ENCODE measurements at regions not wholly inside any gene's neighbourhood (a gene's known extent, or its start where the extent isn't known, plus 50 kb on each side); places are given as distances from the start of the nearest gene placed in this dataset.
A peak's percentile ranks its signal among the peaks of the same experiment; 100 is the strongest.
"Not testable (repeated sequence)": the region's sequence is repeated elsewhere in the genome, so short reads cannot be mapped to it uniquely, and the experiment has no call there.

DNA sequence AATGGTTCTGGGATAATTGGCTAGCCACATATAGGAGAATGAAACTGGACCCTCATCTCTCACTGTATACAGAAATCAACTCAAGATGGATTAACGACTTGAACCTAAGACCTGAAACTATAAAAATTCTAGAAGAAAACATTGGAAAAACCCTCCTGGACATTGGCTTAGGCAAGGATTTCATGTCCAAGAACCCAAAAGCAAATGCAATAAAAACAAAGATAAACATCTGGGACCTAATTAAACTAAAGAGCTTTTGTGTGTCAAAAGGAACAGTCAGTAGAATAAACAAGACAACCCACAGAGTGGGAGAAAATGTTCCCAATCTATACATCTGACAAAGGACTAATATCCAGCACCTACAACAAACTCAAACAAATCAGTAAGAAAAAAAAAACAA lies 524.3 kb upstream of the CADM1 start:
- H4K91ac ChIP-seq (ENCODE audit: low read depth, low read length); H3K79me1 ChIP-seq (ENCODE audit: low read length); H3K27ac ChIP-seq (ENCODE audit: low read depth, low read length); H3K18ac ChIP-seq (ENCODE audit: low read length); H3K27me3 ChIP-seq (ENCODE audit: insufficient read depth, low read length); H4K12ac ChIP-seq (ENCODE audit: low read depth, low read length); H3K4me2 ChIP-seq (ENCODE audit: low read length); H2AFZ ChIP-seq (ENCODE audit: insufficient read depth, low read length, poor library complexity); H3K14ac ChIP-seq (ENCODE audit: low read length); H3K4me3 ChIP-seq (ENCODE audit: low read depth, low read length); H2AK5ac ChIP-seq (ENCODE audit: low read length); H4K8ac ChIP-seq (ENCODE audit: low read depth, low read length); H3K36me3 ChIP-seq (ENCODE audit: control insufficient read depth in 1 of 2, insufficient read depth in 2 of 2, low read length in 2 of 2); H3K4me1 ChIP-seq (ENCODE audit: control insufficient read depth in 1 of 2, insufficient read depth in 2 of 2, low read length in 2 of 2); H2BK120ac ChIP-seq (ENCODE audit: insufficient read depth, low read length, poor library complexity); H3K4ac ChIP-seq (ENCODE audit: low read depth, low read length); H3K9ac ChIP-seq (ENCODE audit: low read length); H3K9me3 ChIP-seq (ENCODE audit: insufficient read depth, low read depth, low read length); H2BK5ac ChIP-seq (ENCODE audit: low read depth, low read length, poor library complexity); H3K23ac ChIP-seq (ENCODE audit: low read length); H2BK12ac ChIP-seq (ENCODE audit: low read length); DNase-seq; H3K79me2 ChIP-seq (ENCODE audit: control insufficient read depth, insufficient read depth, low read length, poor library complexity): not testable (repeated sequence)
- WGBS (ENCODE audit: extremely low coverage, insufficient coverage, insufficient read length): no CpG with 5 or more reads among the region's 1 CpG

DNA sequence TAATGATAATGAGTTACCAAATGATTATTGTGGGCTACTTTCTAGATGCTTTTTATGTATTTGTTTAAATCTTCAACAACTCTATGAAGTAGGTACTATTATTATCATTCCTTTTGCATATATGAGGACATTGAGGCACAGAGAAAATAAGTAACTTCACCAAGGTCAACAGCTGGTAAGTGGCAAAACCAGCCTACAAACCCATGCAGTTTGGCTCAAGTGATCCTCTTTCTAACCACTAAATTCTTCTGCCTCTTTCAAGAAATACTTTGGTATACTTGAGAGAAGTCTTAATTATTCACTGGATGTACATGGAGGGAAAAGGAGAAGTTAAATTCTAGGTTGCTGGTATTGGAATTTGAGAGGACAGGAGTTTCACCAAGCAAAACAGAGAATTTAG lies 495.2 kb upstream of the CADM1 start:
- Histone ChIP-seq H2BK120ac (ENCODE audit: insufficient read depth, low read length, poor library complexity) (no peak overlapping the region), H2BK12ac (ENCODE audit: low read length) (no peak overlapping the region), H3K27ac (ENCODE audit: low read depth, low read length) (no peak overlapping the region), H3K27me3 (ENCODE audit: insufficient read depth, low read length) (no peaks in the 10 kb centered on the region), H2AK5ac (ENCODE audit: low read length) (no peak overlapping the region), H3K4me3 (ENCODE audit: low read depth, low read length) (no peak overlapping the region), H4K91ac (ENCODE audit: low read depth, low read length) (no peak overlapping the region), H3K23ac (ENCODE audit: low read length) (no peak overlapping the region), H2AFZ (ENCODE audit: insufficient read depth, low read length, poor library complexity) (no peak overlapping the region), H3K79me2 (ENCODE audit: control insufficient read depth, insufficient read depth, low read length, poor library complexity) (no peaks in the 10 kb centered on the region), H4K8ac (ENCODE audit: low read depth, low read length) (no peak overlapping the region), H2BK5ac (ENCODE audit: low read depth, low read length, poor library complexity) (no peak overlapping the region), H3K9me3 (ENCODE audit: insufficient read depth, low read depth, low read length) (no peaks in the 10 kb centered on the region), H3K9ac (ENCODE audit: low read length) (no peak overlapping the region), H3K4ac (ENCODE audit: low read depth, low read length) (no peak overlapping the region), H3K79me1 (ENCODE audit: low read length) (no peaks in the 10 kb centered on the region), H3K18ac (ENCODE audit: low read length) (no peak overlapping the region), H3K36me3 (ENCODE audit: control insufficient read depth in 1 of 2, insufficient read depth in 2 of 2, low read length in 2 of 2) (no peaks in the 10 kb centered on the region), H3K4me1 (ENCODE audit: control insufficient read depth in 1 of 2, insufficient read depth in 2 of 2, low read length in 2 of 2) (no peaks in the 10 kb centered on the region), H4K12ac (ENCODE audit: low read depth, low read length) (no peak overlapping the region), H3K4me2 (ENCODE audit: low read length) (no peak overlapping the region), H3K14ac (ENCODE audit: low read length) (no peak overlapping the region)
- DNase-seq: no peak

DNA sequence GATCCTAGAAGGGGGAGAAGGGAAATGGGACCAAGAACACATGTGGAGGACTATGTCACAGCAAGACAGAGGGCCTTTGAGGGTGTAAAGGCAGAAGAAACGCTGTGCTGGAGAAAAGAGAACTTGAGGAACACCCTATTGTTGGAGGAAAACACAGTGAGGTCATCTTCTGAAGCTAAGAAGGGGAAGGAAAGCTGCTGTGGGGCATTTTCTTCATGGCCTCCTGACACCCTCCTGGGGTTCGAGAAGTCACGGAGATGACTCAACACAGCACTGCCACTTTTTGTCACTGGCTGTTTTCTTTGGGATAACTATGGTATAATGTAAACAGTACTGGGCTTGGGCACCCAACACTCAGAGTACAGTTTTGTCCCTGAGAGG lies 492.6 kb upstream of the CADM1 start:
- Histone ChIP-seq H3K27ac (ENCODE audit: low read depth, low read length) (no peak overlapping the region), H2BK12ac (ENCODE audit: low read length) (no peak overlapping the region), H3K23ac (ENCODE audit: low read length) (no peak overlapping the region), H3K9ac (ENCODE audit: low read length) (no peak overlapping the region), H3K9me3 (ENCODE audit: insufficient read depth, low read depth, low read length) (no peaks in the 10 kb centered on the region), H4K12ac (ENCODE audit: low read depth, low read length) (no peak overlapping the region), H2AK5ac (ENCODE audit: low read length) (no peak overlapping the region), H3K4me2 (ENCODE audit: low read length) (no peak overlapping the region), H4K91ac (ENCODE audit: low read depth, low read length) (no peak overlapping the region), H3K4ac (ENCODE audit: low read depth, low read length) (no peak overlapping the region), H3K27me3 (ENCODE audit: insufficient read depth, low read length) (no peaks in the 10 kb centered on the region), H2BK5ac (ENCODE audit: low read depth, low read length, poor library complexity) (no peak overlapping the region), H4K8ac (ENCODE audit: low read depth, low read length) (no peak overlapping the region), H3K4me3 (ENCODE audit: low read depth, low read length) (no peak overlapping the region), H3K79me2 (ENCODE audit: control insufficient read depth, insufficient read depth, low read length, poor library complexity) (no peaks in the 10 kb centered on the region), H2AFZ (ENCODE audit: insufficient read depth, low read length, poor library complexity) (no peak overlapping the region), H3K36me3 (ENCODE audit: control insufficient read depth in 1 of 2, insufficient read depth in 2 of 2, low read length in 2 of 2) (no peaks in the 10 kb centered on the region), H3K14ac (ENCODE audit: low read length) (no peak overlapping the region), H3K79me1 (ENCODE audit: low read length) (no peaks in the 10 kb centered on the region), H2BK120ac (ENCODE audit: insufficient read depth, low read length, poor library complexity) (no peak overlapping the region), H3K18ac (ENCODE audit: low read length) (no peak overlapping the region), H3K4me1 (ENCODE audit: control insufficient read depth in 1 of 2, insufficient read depth in 2 of 2, low read length in 2 of 2) (no peaks in the 10 kb centered on the region)
- no CpG with 5 or more reads among the region's 3 CpGs for WGBS (ENCODE audit: extremely low coverage, insufficient coverage, insufficient read length)
- peak in 1 of 2 donors; percentile 28 for DNase-seq

DNA sequence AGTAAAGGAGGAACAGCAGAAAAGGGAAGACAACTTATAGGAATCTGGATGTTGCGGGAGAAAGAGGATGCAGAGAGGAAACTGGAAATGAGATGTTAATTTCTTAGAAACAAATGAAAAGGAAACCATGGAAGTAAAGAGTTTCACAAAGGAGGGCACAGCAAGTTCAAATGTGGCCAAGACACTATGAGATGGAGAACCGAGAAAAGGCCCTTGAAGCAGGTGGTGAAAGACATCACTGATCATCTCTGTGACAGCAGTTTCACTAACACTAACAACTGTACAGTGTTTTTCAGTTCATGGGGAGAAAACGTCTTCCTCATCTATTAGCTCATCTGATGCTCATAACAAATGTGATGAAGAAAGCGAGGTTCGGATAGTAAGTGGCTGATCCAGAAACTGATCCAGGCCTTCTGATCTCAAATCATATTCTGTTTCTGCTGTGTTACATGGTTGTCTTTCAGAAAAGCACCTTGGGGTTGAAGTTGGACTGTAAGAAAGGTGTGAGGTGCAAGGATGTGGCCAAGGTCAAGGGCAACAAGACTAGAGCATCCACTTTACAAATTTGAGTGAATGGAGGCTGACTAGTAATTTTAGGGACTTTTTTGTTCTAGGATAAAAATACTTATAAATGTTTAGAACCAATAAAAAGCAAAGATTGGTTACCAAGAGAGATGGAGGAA lies 492.1 kb upstream of the CADM1 start:
- WGBS (ENCODE audit: extremely low coverage, insufficient coverage, insufficient read length): no CpG with 5 or more reads among the region's 5 CpGs

More for the DNA sequence above, 492.1 kb upstream of the CADM1 start:
- Histone ChIP-seq H3K18ac (ENCODE audit: low read length) (no peak overlapping the region), H3K4ac (ENCODE audit: low read depth, low read length) (no peak overlapping the region), H2AK5ac (ENCODE audit: low read length) (no peak overlapping the region), H4K91ac (ENCODE audit: low read depth, low read length) (no peak overlapping the region), H3K9me3 (ENCODE audit: insufficient read depth, low read depth, low read length) (no peaks in the 10 kb centered on the region), H2BK5ac (ENCODE audit: low read depth, low read length, poor library complexity) (no peak overlapping the region), H3K79me2 (ENCODE audit: control insufficient read depth, insufficient read depth, low read length, poor library complexity) (no peaks in the 10 kb centered on the region), H3K4me2 (ENCODE audit: low read length) (no peak overlapping the region), H3K79me1 (ENCODE audit: low read length) (no peaks in the 10 kb centered on the region), H3K27ac (ENCODE audit: low read depth, low read length) (no peak overlapping the region), H3K23ac (ENCODE audit: low read length) (no peak overlapping the region), H2BK120ac (ENCODE audit: insufficient read depth, low read length, poor library complexity) (no peak overlapping the region), H3K9ac (ENCODE audit: low read length) (no peak overlapping the region), H3K4me1 (ENCODE audit: control insufficient read depth in 1 of 2, insufficient read depth in 2 of 2, low read length in 2 of 2) (no peaks in the 10 kb centered on the region), H3K4me3 (ENCODE audit: low read depth, low read length) (no peak overlapping the region), H4K12ac (ENCODE audit: low read depth, low read length) (no peak overlapping the region), H3K14ac (ENCODE audit: low read length) (no peak overlapping the region), H4K8ac (ENCODE audit: low read depth, low read length) (no peak overlapping the region), H3K27me3 (ENCODE audit: insufficient read depth, low read length) (no peaks in the 10 kb centered on the region), H2AFZ (ENCODE audit: insufficient read depth, low read length, poor library complexity) (no peak overlapping the region), H3K36me3 (ENCODE audit: control insufficient read depth in 1 of 2, insufficient read depth in 2 of 2, low read length in 2 of 2) (no peaks in the 10 kb centered on the region), H2BK12ac (ENCODE audit: low read length) (no peak overlapping the region)
- DNase-seq: no peak

All from trophoblast cell (in vitro differentiated cells and primary cell).